ENCODE measurements at regions not wholly inside any gene's neighbourhood (a gene's known extent, or its start where the extent isn't known, plus 50 kb on each side); places are given as distances from the start of the nearest gene placed in this dataset.

DNA sequence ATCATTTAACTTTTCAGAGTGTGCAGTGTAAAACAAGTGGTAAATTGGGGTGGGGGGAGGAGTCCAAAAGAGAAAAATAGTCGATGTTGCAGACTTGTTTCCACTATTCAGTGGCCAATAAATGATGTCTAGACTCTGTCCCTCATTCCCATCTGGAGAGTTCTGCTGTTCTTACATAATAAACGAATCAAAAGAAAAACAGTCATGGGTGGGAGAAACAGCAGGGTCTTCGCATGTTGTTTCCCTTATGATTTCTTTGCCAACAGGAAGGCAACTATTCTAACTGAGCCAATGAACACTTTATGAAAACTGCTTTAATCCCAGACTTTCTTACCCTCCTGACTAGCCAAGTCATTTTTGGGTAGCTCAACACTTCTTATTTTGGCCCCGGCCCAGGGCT lies 615.5 kb downstream of the FGF9 start:
- Histone ChIP-seq H3K36me3 (ENCODE audit: control insufficient read depth in 2 of 2, insufficient read depth in 2 of 2, low read length in 1 of 2) (no peaks in the 10 kb centered on the region), H3K4me3 (ENCODE audit: low read length in 2 of 2) (no peak overlapping the region), H3K9me3 (ENCODE audit: control insufficient read depth in 2 of 2, insufficient read depth in 1 of 2, low read length in 1 of 2) (no peaks in the 10 kb centered on the region), H3K4me1 (ENCODE audit: control insufficient read depth in 2 of 2, insufficient read depth in 2 of 2, low read length in 2 of 2) (no peaks in the 10 kb centered on the region), H3K27ac (ENCODE audit: low read depth in 1 of 2, low read length in 1 of 2) (no peak overlapping the region), H3K27me3 (ENCODE audit: control insufficient read depth in 2 of 2, insufficient read depth in 1 of 2, low read length in 1 of 2) (no peaks in the 10 kb centered on the region)
- WGBS = 80% methylated on average over 4 of the region's 4 CpGs
- no peak for DNase-seq (ENCODE audit: low read depth in 6 of 9, low spot score in 9 of 9)

DNA sequence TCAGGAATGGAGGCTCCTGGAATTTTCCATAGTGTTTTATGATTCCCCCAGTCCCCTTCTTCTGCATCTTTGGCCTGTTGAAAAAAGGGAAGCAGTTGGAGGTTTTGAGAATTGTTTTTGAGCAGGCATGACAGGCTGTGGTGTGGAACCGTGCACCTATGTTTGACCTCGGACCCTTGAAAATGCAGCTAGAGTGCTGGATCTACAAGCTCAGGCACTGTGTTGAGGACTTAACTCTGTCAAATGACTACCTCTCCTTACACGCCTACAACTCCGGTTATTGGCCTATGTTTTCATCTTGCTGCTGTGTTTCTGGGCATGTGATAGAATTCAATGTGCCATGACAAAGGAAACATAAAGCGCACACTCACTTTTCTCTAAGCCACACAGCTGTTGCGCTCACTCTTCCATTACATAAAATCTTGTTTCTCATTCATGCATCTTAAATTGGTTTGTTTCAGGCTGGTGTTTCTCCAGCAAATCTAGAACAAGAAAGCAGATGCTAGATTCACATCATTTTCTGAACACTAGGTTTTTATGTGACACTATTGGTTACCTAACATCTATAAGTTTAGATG lies 616.6 kb downstream of the FGF9 start:
- Histone ChIP-seq H3K27ac (ENCODE audit: low read depth in 1 of 2, low read length in 1 of 2) (no peak overlapping the region), H3K4me1 (ENCODE audit: control insufficient read depth in 2 of 2, insufficient read depth in 2 of 2, low read length in 2 of 2) (no peaks in the 10 kb centered on the region), H3K4me3 (ENCODE audit: low read length in 2 of 2) (no peak overlapping the region), H3K36me3 (ENCODE audit: control insufficient read depth in 2 of 2, insufficient read depth in 2 of 2, low read length in 1 of 2) (no peaks in the 10 kb centered on the region), H3K27me3 (ENCODE audit: control insufficient read depth in 2 of 2, insufficient read depth in 1 of 2, low read length in 1 of 2) (no peaks in the 10 kb centered on the region), H3K9me3 (ENCODE audit: control insufficient read depth in 2 of 2, insufficient read depth in 1 of 2, low read length in 1 of 2) (no peaks in the 10 kb centered on the region)
- WGBS = 81% methylated on average over 6 of the region's 6 CpGs
- DNase-seq (ENCODE audit: low read depth in 6 of 9, low spot score in 9 of 9) = no peak

DNA sequence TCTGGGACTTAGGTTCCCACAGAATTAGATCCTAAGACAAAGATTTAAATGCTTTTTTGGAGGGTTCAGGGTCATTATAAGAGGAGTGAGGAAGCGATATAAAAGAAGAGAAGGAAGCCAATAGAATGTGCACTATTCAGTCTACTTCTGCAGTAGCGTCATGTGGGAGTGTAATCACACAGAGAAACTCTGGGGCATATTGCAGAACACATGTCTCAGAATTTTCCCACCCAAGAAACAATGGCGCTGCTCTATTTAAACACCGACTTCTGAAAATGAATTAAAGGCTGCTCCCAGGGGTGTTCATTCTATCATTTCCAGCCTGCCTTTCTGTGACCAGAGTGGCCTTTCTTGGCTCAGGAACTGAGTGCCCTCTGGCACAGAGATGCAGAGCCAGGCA lies 617.6 kb downstream of the FGF9 start:
- Histone ChIP-seq H3K27ac (ENCODE audit: low read depth in 1 of 2, low read length in 1 of 2) (no peak overlapping the region), H3K36me3 (ENCODE audit: control insufficient read depth in 2 of 2, insufficient read depth in 2 of 2, low read length in 1 of 2) (no peaks in the 10 kb centered on the region), H3K4me3 (ENCODE audit: low read length in 2 of 2) (no peak overlapping the region), H3K9me3 (ENCODE audit: control insufficient read depth in 2 of 2, insufficient read depth in 1 of 2, low read length in 1 of 2) (no peaks in the 10 kb centered on the region), H3K4me1 (ENCODE audit: control insufficient read depth in 2 of 2, insufficient read depth in 2 of 2, low read length in 2 of 2) (no peaks in the 10 kb centered on the region), H3K27me3 (ENCODE audit: control insufficient read depth in 2 of 2, insufficient read depth in 1 of 2, low read length in 1 of 2) (no peaks in the 10 kb centered on the region)
- WGBS = 96% methylated on average over 4 of the region's 4 CpGs
- no peak for DNase-seq (ENCODE audit: low read depth in 6 of 9, low spot score in 9 of 9)

DNA sequence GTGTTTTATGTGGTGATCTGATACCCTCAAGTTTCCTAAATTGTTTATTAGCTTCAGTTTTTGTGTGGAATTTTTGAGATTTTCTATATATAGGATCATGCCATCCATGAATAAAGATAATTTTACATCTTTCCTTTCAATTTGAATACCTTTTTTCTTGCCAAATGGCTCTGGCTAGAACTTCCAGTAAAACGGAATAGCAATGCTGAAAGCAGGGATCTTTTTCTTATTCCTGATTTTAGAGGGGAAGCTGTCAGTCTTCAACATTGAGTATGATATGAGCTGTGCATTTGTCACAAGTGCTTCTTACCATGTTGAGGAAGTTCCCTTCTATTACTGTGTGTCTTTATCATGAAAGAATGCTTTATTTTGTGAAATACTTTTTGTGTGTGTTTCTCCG lies 618.8 kb downstream of the FGF9 start:
- no peak for DNase-seq (ENCODE audit: low read depth in 6 of 9, low spot score in 9 of 9)
- Histone ChIP-seq H3K9me3 (ENCODE audit: control insufficient read depth in 2 of 2, insufficient read depth in 1 of 2, low read length in 1 of 2) (no peaks in the 10 kb centered on the region), H3K27me3 (ENCODE audit: control insufficient read depth in 2 of 2, insufficient read depth in 1 of 2, low read length in 1 of 2) (no peaks in the 10 kb centered on the region), H3K4me1 (ENCODE audit: control insufficient read depth in 2 of 2, insufficient read depth in 2 of 2, low read length in 2 of 2) (no peaks in the 10 kb centered on the region), H3K27ac (ENCODE audit: low read depth in 1 of 2, low read length in 1 of 2) (no peak overlapping the region), H3K36me3 (ENCODE audit: control insufficient read depth in 2 of 2, insufficient read depth in 2 of 2, low read length in 1 of 2) (no peaks in the 10 kb centered on the region), H3K4me3 (ENCODE audit: low read length in 2 of 2) (no peak overlapping the region)
- whole genome bisulfite sequencing = 92% methylated on average over 2 of the region's 2 CpGs

DNA sequence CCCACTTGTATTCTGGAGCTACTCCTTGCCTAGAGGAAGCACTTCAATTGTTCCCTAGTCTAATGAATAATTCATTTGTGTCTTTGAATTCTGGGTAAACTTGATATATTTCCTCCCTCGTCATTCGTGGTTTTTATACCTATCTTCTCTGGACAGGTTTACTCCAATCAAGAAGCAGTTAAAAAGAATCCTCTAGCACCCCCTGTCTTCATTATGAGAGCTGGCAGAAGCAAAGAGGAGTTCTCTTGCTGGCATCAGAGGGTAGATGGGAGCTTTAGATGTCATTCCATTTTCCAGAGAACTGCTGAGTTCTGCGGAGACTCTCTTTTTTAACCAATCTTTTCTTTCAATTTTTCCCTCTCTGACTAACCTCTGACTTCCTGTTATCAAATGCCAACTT lies 627.7 kb downstream of the FGF9 start:
- Histone ChIP-seq H3K4me1 (ENCODE audit: control insufficient read depth in 2 of 2, insufficient read depth in 2 of 2, low read length in 2 of 2) (no peaks in the 10 kb centered on the region), H3K36me3 (ENCODE audit: control insufficient read depth in 2 of 2, insufficient read depth in 2 of 2, low read length in 1 of 2) (no peaks in the 10 kb centered on the region), H3K4me3 (ENCODE audit: low read length in 2 of 2) (no peak overlapping the region), H3K27me3 (ENCODE audit: control insufficient read depth in 2 of 2, insufficient read depth in 1 of 2, low read length in 1 of 2) (no peaks in the 10 kb centered on the region), H3K9me3 (ENCODE audit: control insufficient read depth in 2 of 2, insufficient read depth in 1 of 2, low read length in 1 of 2) (no peaks in the 10 kb centered on the region), H3K27ac (ENCODE audit: low read depth in 1 of 2, low read length in 1 of 2) (no peak overlapping the region)
- 86% methylated on average over 3 of the region's 3 CpGs for WGBS
- DNase-seq (ENCODE audit: low read depth in 6 of 9, low spot score in 9 of 9) = no peak

DNA sequence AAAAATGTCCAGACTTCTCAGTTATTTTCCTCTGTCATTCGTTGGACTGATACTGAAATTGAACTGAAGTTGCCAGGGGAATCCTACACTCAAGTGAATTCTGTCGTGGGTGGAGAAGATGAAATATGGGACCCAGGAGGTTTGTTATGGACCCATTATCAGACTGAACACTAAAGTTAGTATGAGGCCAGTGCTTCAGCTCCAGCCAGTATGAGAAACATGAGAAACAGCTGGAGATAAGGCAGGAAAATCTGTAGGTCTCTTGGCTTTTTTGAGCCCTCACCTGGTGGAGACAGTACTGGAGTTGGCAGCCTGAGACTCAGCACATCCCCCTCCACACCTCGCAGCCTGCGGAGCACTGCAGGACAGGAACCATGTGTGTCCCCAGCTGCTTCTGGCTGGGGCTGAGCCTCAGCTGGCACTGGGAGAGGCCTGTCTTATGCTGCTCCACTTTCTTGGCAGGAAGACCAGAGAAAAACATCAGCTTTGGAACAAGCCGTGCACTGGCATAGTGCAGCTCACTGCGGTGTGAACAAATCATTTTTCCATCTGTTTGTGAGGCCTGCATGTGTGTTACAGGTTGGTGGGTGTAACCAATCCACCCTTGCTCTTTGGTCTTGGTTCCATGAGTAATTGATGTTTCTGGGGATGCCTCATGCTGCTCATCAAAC lies 641.0 kb downstream of the FGF9 start:
- H3K27me3 ChIP-seq (ENCODE audit: control insufficient read depth in 2 of 2, insufficient read depth in 1 of 2, low read length in 1 of 2) = no peaks in the 10 kb centered on the region
- H3K9me3 ChIP-seq (ENCODE audit: control insufficient read depth in 2 of 2, insufficient read depth in 1 of 2, low read length in 1 of 2) = peaks cover 0 to 1% of the 10 kb centered on the region in 2 donors
- DNase-seq (ENCODE audit: low read depth in 6 of 9, low spot score in 9 of 9) = no peak
- no peaks in the 10 kb centered on the region for H3K36me3 ChIP-seq (ENCODE audit: control insufficient read depth in 2 of 2, insufficient read depth in 2 of 2, low read length in 1 of 2)
- H3K4me1 ChIP-seq (ENCODE audit: control insufficient read depth in 2 of 2, insufficient read depth in 2 of 2, low read length in 2 of 2) = no peaks in the 10 kb centered on the region
- 87% methylated on average over 6 of the region's 6 CpGs for WGBS
- no peak overlapping the region for H3K4me3 ChIP-seq (ENCODE audit: low read length in 2 of 2)
- no peak overlapping the region for H3K27ac ChIP-seq (ENCODE audit: low read depth in 1 of 2, low read length in 1 of 2)

DNA sequence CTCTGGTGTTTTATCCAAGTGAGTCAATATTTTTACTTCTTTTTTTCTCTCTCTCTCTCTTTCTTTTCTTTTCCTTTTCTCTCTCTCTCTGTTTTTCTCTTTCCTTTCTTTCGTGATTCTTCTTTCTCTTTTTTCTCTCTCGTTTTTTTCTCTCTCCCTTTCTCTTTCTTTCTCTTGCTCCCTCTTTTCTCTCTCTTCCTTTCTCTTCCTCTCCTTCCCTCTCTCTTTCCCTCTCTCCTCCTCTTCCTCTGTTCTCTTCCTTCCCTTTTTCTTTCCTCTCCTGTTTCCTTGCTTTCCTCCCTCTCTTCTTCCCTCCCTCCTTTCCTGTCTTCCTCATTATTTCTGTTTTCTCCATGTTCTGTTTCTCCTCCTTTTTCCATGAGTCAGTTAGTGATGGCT lies 641.5 kb downstream of the FGF9 start:
- H3K27me3 ChIP-seq (ENCODE audit: control insufficient read depth in 2 of 2, insufficient read depth in 1 of 2, low read length in 1 of 2) = no peaks in the 10 kb centered on the region

DNA sequence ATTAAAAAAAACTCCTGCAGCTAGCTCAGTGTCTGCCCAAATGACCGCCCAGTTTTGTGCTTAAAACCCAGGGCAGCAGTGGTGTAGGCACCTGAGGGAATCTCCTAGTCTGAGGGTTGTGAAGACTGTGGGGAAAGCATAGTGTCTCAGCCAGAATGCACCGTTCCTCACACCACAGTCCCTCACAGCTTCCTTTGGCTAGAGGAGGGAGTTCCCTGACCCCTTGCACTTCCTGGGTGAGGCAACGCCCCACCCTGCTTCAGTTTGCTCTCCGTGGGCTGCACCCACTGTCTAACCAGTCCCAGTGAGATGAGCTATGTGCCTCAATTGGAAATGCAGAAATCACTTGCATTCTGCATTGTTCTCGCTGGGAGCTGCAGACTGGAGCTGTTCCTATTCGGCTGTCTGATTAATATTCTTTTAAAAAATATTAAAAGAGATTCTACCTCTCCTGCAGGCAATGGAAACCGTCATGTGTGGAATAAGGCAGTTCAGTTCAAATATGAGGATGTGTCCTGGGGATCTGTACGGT lies 645.7 kb downstream of the FGF9 start:
- 93% methylated on average over 8 of the region's 8 CpGs for WGBS
- H3K27ac ChIP-seq (ENCODE audit: low read depth in 1 of 2, low read length in 1 of 2) = no peak overlapping the region
- no peaks in the 10 kb centered on the region for H3K27me3 ChIP-seq (ENCODE audit: control insufficient read depth in 2 of 2, insufficient read depth in 1 of 2, low read length in 1 of 2)
- no peak for DNase-seq (ENCODE audit: low read depth in 6 of 9, low spot score in 9 of 9)
- H3K36me3 ChIP-seq (ENCODE audit: control insufficient read depth in 2 of 2, insufficient read depth in 2 of 2, low read length in 1 of 2) = no peaks in the 10 kb centered on the region
- peaks cover 0 to 1% of the 10 kb centered on the region in 2 donors for H3K9me3 ChIP-seq (ENCODE audit: control insufficient read depth in 2 of 2, insufficient read depth in 1 of 2, low read length in 1 of 2)
- H3K4me3 ChIP-seq (ENCODE audit: low read length in 2 of 2) = no peak overlapping the region
- H3K4me1 ChIP-seq (ENCODE audit: control insufficient read depth in 2 of 2, insufficient read depth in 2 of 2, low read length in 2 of 2) = no peaks in the 10 kb centered on the region

More for the DNA sequence above, 641.5 kb downstream of the FGF9 start:
- Histone ChIP-seq H3K4me1 (ENCODE audit: control insufficient read depth in 2 of 2, insufficient read depth in 2 of 2, low read length in 2 of 2) (no peaks in the 10 kb centered on the region), H3K27ac (ENCODE audit: low read depth in 1 of 2, low read length in 1 of 2) (no peak overlapping the region), H3K9me3 (ENCODE audit: control insufficient read depth in 2 of 2, insufficient read depth in 1 of 2, low read length in 1 of 2) (peaks cover 0 to 1% of the 10 kb centered on the region in 2 donors), H3K4me3 (ENCODE audit: low read length in 2 of 2) (no peak overlapping the region), H3K36me3 (ENCODE audit: control insufficient read depth in 2 of 2, insufficient read depth in 2 of 2, low read length in 1 of 2) (no peaks in the 10 kb centered on the region)
- DNase-seq (ENCODE audit: low read depth in 6 of 9, low spot score in 9 of 9) = no peak
- WGBS = 83% methylated on average over 2 of the region's 2 CpGs

DNA sequence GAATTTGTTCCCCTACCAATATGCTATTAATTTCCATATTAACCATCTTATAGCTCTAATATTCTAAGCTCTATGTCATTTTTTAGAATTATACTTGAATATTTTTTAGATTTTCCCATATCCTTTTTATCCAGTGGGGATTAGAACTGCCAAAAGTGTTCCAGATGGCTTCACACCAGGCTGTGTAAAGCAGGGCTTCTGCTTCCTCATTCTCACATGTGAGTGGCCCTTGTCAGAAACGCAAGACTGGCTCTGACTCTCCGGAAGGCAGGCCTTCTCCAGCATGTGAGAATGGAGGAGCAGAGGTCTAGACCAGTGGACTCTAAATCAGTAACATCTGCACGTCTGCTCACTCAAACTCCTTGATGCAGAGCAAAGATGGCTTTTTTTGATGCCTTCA lies 650.1 kb downstream of the FGF9 start:
- WGBS = 74% methylated on average over 3 of the region's 3 CpGs
- DNase-seq (ENCODE audit: low read depth in 6 of 9, low spot score in 9 of 9) = no peak
- Histone ChIP-seq H3K27ac (ENCODE audit: low read depth in 1 of 2, low read length in 1 of 2) (no peak overlapping the region), H3K36me3 (ENCODE audit: control insufficient read depth in 2 of 2, insufficient read depth in 2 of 2, low read length in 1 of 2) (no peaks in the 10 kb centered on the region), H3K27me3 (ENCODE audit: control insufficient read depth in 2 of 2, insufficient read depth in 1 of 2, low read length in 1 of 2) (no peaks in the 10 kb centered on the region), H3K9me3 (ENCODE audit: control insufficient read depth in 2 of 2, insufficient read depth in 1 of 2, low read length in 1 of 2) (no peaks in the 10 kb centered on the region), H3K4me1 (ENCODE audit: control insufficient read depth in 2 of 2, insufficient read depth in 2 of 2, low read length in 2 of 2) (no peaks in the 10 kb centered on the region), H3K4me3 (ENCODE audit: low read length in 2 of 2) (no peak overlapping the region)
